Endothelial cell of umbilical vein (primary cell): ENCODE measurements at regions not wholly inside any gene's neighbourhood (a gene's known extent, or its start where the extent isn't known, plus 50 kb on each side); places are given as distances from the start of the nearest gene placed in this dataset.

Source experiments
- BruUV-seq: library from RNA; stranded (reverse); fragments of 400-500 nt; replicated peaks from 2 replicates; lab custom pipeline; 2021; lab: Mats Ljungman, UMichigan
- CTCF ChIA-PET: fragments of 300-600, 350-600 bp; sonication (Branson Sonifier 250); formaldehyde crosslinking; loops from one replicate; lab custom pipeline; 2021; ENCODE audit warnings: antibody characterized with exemption, inconsistent platforms; lab: Charles Lee
- POLR2A ChIA-PET: fragments of 300-600, 350-600 bp; sonication (Branson Sonifier 250); formaldehyde crosslinking; loops from one replicate; lab custom pipeline; 2021; ENCODE audit warnings: antibody characterized with exemption, inconsistent platforms; lab: Charles Lee
- DNase-seq: peaks from one replicate; pipeline ENCODE4 v3.0.0-alpha.2; 2011; ENCODE audit warnings: low read depth, low spot score
- FAIRE-seq: peaks from 2 replicates; lab custom pipeline; 2011; peaks lifted over from hg19 to GRCh38; lab: Jason Lieb, UNC
- H2AFZ ChIP-seq: 2 replicates; pipeline ENCODE4 v1.6.0; 2012; ENCODE audit warnings: low read depth, low read length, control low read depth, inconsistent platforms
- H3K27ac ChIP-seq: 2 replicates; pipeline ENCODE4 v1.5.1; 2011; ENCODE audit warnings: low read depth, mild to moderate bottlenecking, control low read depth, low read length, moderate library complexity; ENCODE audit not compliant: insufficient read depth
- H3K27me3 ChIP-seq, 2 experiments: 2 replicates each; pipeline versions ENCODE4 v1.6.0 to v1.6.1; 2011; ENCODE audit warnings: low read length in 2 of 2, mixed read lengths in 1 of 2; ENCODE audit not compliant: control insufficient read depth in 2 of 2, insufficient read depth in 2 of 2
- H3K36me3 ChIP-seq, 2 experiments: 2 replicates in 1 of 2; 3 replicates in 1 of 2; pipeline ENCODE4 v1.5.1; 2011; ENCODE audit warnings: low read length in 2 of 2, mild to moderate bottlenecking in 1 of 2, moderate library complexity in 1 of 2; ENCODE audit not compliant: control insufficient read depth in 2 of 2, insufficient read depth in 2 of 2; ENCODE audit errors: extremely low read depth in 1 of 2
- H3K4me1 ChIP-seq: 3 replicates; pipeline ENCODE4 v1.5.1; 2011; ENCODE audit warnings: mild to moderate bottlenecking, low read length; ENCODE audit not compliant: control insufficient read depth, insufficient read depth; ENCODE audit errors: extremely low read depth
- H3K4me2 ChIP-seq: 2 replicates; pipeline ENCODE4 v1.6.1; 2011; ENCODE audit warnings: low read length, control low read depth, mixed read lengths; ENCODE audit not compliant: insufficient read depth
- H3K4me3 ChIP-seq, 3 experiments: fragments of 200-600 bp in 1 of 3; sonication (generic), shearing (Covaris generic) in 1 of 3; replicated peaks in 1 of 3; 2 replicates each; pipeline ENCODE4 v1.5.1; 2011 to 2016; ENCODE audit warnings: control low read depth in 3 of 3, low read length in 3 of 3, mild to moderate bottlenecking in 2 of 3, inconsistent platforms in 1 of 3, low read depth in 1 of 3, moderate library complexity in 1 of 3; ENCODE audit not compliant: insufficient read depth in 1 of 3
- H3K79me2 ChIP-seq: 2 replicates; pipeline ENCODE4 v1.6.0; 2012; ENCODE audit warnings: low read length, inconsistent platforms; ENCODE audit not compliant: control insufficient read depth, insufficient read depth
- H3K9ac ChIP-seq: replicated peaks from 2 replicates; pipeline ENCODE3; 2011; ENCODE audit warnings: low read length, control low read depth; ENCODE audit not compliant: insufficient read depth; ENCODE audit errors: extremely low read depth
- H3K9me1 ChIP-seq: replicated peaks from 3 replicates; pipeline ENCODE4 v1.6.0; 2011; ENCODE audit warnings: mild to moderate bottlenecking, low read length; ENCODE audit not compliant: control insufficient read depth, insufficient read depth; ENCODE audit errors: extremely low read depth
- H3K9me3 ChIP-seq: replicated peaks from 2 replicates; pipeline ENCODE4 v1.5.1; 2012; ENCODE audit warnings: low read length, inconsistent platforms; ENCODE audit not compliant: control insufficient read depth, insufficient read depth
- H4K20me1 ChIP-seq: replicated peaks from 2 replicates; pipeline ENCODE3; 2011; ENCODE audit warnings: mild to moderate bottlenecking, low read length; ENCODE audit not compliant: control insufficient read depth, insufficient read depth; ENCODE audit errors: extremely low read depth
- GATA2 ChIP-seq: IDR thresholded peaks from 2 replicates; pipeline ENCODE4 v1.7.0; 2011; ENCODE audit warnings: low read depth, mild to moderate bottlenecking, moderate library complexity, mixed read lengths, low read length; ENCODE audit not compliant: insufficient read length, insufficient read depth
- MYC ChIP-seq: IDR thresholded peaks from one replicate; pipeline ENCODE4 v1.6.1; 2011; ENCODE audit warnings: mild to moderate bottlenecking, low read depth, low read length
- POLR2AphosphoS5 ChIP-seq: IDR thresholded peaks from 2 replicates; pipeline ENCODE4 v1.6.1; 2012; ENCODE audit warnings: low read depth, mild to moderate bottlenecking, control low read depth, low read length, moderate library complexity; ENCODE audit not compliant: insufficient read depth
- dilution Hi-C: fragments of 300-500 bp; cut with MboI; formaldehyde crosslinking; loops from one replicate; pipeline ENCODE4 v1.15.0; 2019; ENCODE audit warnings: low sequenced_read_pairs; ENCODE audit not compliant: extremely low pct_ligation_motif_present
- intact Hi-C: fragments of 100-400 bp; cut with micrococcal nuclease; formaldehyde crosslinking; loops from one replicate; pipeline ENCODE4 v1.10.0; 2022
- TF ChIP-seq, protein P1 (sequence below), 2 donors: IDR thresholded peaks; 1 replicate in 1 of 2; 2 replicates in 1 of 2; pipeline ENCODE4 v1.5.1; 2011; ENCODE audit warnings: low read length in 2 of 2, mild to moderate bottlenecking in 2 of 2, moderate library complexity in 2 of 2, control low read depth in 1 of 2, inconsistent platforms in 1 of 2, low read depth in 1 of 2; ENCODE audit not compliant: insufficient read depth in 1 of 2; ENCODE audit errors: extremely low read depth in 1 of 2

DNA sequence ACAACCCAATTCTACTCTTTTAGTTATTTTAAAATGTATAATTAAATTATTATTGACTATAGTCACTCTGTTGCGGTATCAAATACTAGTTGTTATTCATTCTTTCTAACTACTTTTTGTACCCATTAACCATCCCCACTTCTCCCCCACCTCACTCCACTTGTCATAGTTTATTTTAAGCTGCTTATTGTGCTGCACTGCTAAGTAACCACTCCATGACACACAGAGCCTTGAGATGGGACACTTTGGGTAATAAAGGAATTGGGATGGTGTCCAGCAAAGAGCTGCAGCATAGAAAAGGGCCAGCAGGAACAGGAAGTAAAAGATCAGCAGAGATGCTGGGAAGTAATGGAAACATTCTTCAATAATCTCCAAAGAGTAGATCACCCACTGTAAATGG is 123.0 kb downstream of the RPS29 start:
- no peaks in the 10 kb centered on the region for H3K9me3 ChIP-seq
- no peaks in the 10 kb centered on the region for H4K20me1 ChIP-seq
- ChIA-PET CTCF (interaction anchor here (3.4 to 3.9 kb wide), 3 partner anchors 33 to 123 kb away, joined by 30 to 154 read pairs (median 119); partner anchors contain the start of gene RPS29), POLR2A (no interaction called here)
- no peaks in the 10 kb centered on the region for H3K79me2 ChIP-seq
- dilution Hi-C loops, result no loop called here
- FAIRE-seq (no peak), DNase-seq (no peak)
- no peak overlapping the region for H3K4me3 ChIP-seq
- no peaks in the 10 kb centered on the region for H3K36me3 ChIP-seq
- no peak overlapping the region for H2AFZ ChIP-seq
- no peak overlapping the region for H3K4me2 ChIP-seq
- H3K27ac ChIP-seq, result no peak overlapping the region
- H3K27me3 ChIP-seq, result peaks cover 5 to 12% of the 10 kb centered on the region in 2 experiments
- intact Hi-C loops, result loop anchor here (1.0 to 5.0 kb wide), 2 partner anchors 34 to 169 kb away; no protein-coding TSS in a partner anchor
- H3K9ac ChIP-seq, result no peak overlapping the region
- H3K4me1 ChIP-seq, result no peaks in the 10 kb centered on the region
- H3K9me1 ChIP-seq, result no peaks in the 10 kb centered on the region
- no TSS peak for BruUV-seq
- TF ChIP-seq GATA2 (no peak), POLR2AphosphoS5 (no peak), MYC (no peak)

DNA sequence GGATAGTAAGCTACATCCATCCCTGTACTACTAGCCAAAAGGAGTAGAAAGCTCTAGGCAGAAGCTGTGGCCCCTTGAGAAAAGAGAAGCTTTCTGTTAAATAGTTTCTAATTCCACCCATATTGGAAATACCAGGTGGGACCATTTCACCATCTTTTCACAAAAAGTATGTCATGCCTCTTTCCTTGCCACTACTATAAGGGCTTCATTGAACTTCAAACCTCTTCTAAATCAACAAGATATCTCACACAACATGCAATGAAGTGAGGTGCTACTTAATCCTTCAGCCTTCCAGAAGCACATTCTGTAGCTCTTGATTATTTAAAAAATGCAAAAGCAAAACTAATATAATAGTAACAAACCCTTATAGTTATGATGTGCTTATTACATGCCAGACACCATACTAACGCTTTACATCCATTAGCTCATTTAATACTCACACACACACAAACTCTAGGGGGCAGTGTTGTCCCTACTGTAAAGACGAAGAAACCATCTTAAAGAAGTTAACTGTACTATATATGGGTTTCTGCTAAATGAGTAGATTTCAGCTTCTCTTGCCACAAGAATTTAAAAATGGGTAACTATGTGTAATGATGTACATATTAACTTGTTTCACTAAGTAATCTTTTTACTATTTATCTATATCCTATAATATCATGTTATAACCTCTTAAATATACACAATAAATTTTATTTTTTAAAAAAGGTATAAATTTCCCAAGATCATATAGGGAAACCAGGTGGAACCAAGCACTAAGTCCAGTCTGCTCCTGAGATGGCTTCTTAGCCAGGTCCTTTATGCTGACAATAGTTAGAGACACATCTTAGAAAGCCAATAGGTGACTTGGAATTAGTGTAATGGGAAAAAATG is 124.4 kb downstream of the RPS29 start:
- Histone ChIP-seq H3K79me2 (no peaks in the 10 kb centered on the region), H3K9me1 (no peaks in the 10 kb centered on the region), H3K4me2 (no peak overlapping the region), H4K20me1 (no peaks in the 10 kb centered on the region), H3K4me1 (no peaks in the 10 kb centered on the region), H3K9me3 (no peaks in the 10 kb centered on the region), H2AFZ (no peak overlapping the region), H3K36me3 (no peaks in the 10 kb centered on the region), H3K9ac (no peak overlapping the region), H3K27me3 (peaks cover 5 to 15% of the 10 kb centered on the region in 2 experiments), H3K4me3 (no peak overlapping the region), H3K27ac (no peak overlapping the region)
- ChIA-PET CTCF (interaction anchor here (0.5 to 3.9 kb wide), 57 partner anchors 10 to 1189 kb away, joined by 3 to 154 read pairs (median 5); partner anchors contain the start of genes DNAAF2, KLHDC2, LRR1 and MGAT2), POLR2A (interaction anchor here (0.7 kb wide), 1 partner anchor 120 kb away, joined by 3 read pairs; no protein-coding TSS in a partner anchor)
- BruUV-seq, result no TSS peak
- intact Hi-C loops, result loop anchor here (1.0 to 5.0 kb wide), 4 partner anchors 90 to 171 kb away; partner anchors contain the start of genes LRR1 and RPS29
- dilution Hi-C loops, result no loop called here
- TF ChIP-seq POLR2AphosphoS5, result no peak
- TF ChIP-seq, protein P1, sequence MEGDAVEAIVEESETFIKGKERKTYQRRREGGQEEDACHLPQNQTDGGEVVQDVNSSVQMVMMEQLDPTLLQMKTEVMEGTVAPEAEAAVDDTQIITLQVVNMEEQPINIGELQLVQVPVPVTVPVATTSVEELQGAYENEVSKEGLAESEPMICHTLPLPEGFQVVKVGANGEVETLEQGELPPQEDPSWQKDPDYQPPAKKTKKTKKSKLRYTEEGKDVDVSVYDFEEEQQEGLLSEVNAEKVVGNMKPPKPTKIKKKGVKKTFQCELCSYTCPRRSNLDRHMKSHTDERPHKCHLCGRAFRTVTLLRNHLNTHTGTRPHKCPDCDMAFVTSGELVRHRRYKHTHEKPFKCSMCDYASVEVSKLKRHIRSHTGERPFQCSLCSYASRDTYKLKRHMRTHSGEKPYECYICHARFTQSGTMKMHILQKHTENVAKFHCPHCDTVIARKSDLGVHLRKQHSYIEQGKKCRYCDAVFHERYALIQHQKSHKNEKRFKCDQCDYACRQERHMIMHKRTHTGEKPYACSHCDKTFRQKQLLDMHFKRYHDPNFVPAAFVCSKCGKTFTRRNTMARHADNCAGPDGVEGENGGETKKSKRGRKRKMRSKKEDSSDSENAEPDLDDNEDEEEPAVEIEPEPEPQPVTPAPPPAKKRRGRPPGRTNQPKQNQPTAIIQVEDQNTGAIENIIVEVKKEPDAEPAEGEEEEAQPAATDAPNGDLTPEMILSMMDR (IDR thresholded peaks at IDR 0.05; ENCODE audit: extremely low read depth in 1 of 2, insufficient read depth in 1 of 2, low read depth in 1 of 2, low read length in 2 of 2), result peak; percentile 48 to 51
- DNase-seq (peak; percentile 78), FAIRE-seq (peak; percentile 54)
